HepG2 (cell line): ENCODE measurements at regions not wholly inside any gene's neighbourhood (a gene's known extent, or its start where the extent isn't known, plus 50 kb on each side); places are given as distances from the start of the nearest gene placed in this dataset.

ENCODE experiments used
- ATAC-seq: fragments of 200-7000 bp; cut with Tn5 transposase; 3 replicates; pipeline ENCODE4 v1.9.1; 2020; ENCODE audit warnings: mild to moderate bottlenecking, moderate library complexity
- BruUV-seq: library from RNA; stranded (reverse); fragments of 400-500 nt; replicated peaks from 2 replicates; lab custom pipeline; 2021; lab: Mats Ljungman, UMichigan
- CTCF ChIA-PET: fragments of 300-600 bp; formaldehyde crosslinking; extraction: SDS; loops from one replicate; lab custom pipeline; 2021; ENCODE audit warnings: low total read pairs, inconsistent platforms, low intra/inter-chr PET ratio; lab: Yijun Ruan, JAX
- POLR2A ChIA-PET: fragments of 350-600 bp; sonication (Branson Sonifier 250); formaldehyde crosslinking; loops from one replicate; lab custom pipeline; 2020; ENCODE audit warnings: antibody characterized with exemption, inconsistent platforms; lab: Yijun Ruan, JAX
- DNase-seq: peaks from one replicate; pipeline ENCODE4 v3.0.0-alpha.2; 2015; ENCODE audit warnings: low spot score
- FAIRE-seq: peaks from 3 replicates; lab custom pipeline; 2011; peaks lifted over from hg19 to GRCh38; lab: Jason Lieb, UNC
- H2AFZ ChIP-seq: one replicate; pipeline ENCODE4 v1.6.1; 2011; ENCODE audit warnings: low read length, inconsistent platforms
- H3K27ac ChIP-seq: fragments of 300-600 bp; 3 replicates; pipeline ENCODE4 v1.8.0; 2011; ENCODE audit warnings: mixed run types, mild to moderate bottlenecking, mixed read lengths, low read length, inconsistent platforms; ENCODE audit not compliant: insufficient read depth; ENCODE audit errors: extremely low read length
- H3K27me3 ChIP-seq, 2 experiments: fragments of 200-600 bp in 1 of 2; 2 replicates in 1 of 2; 3 replicates in 1 of 2; pipeline versions ENCODE4 v1.6.0 to v1.8.0; 2011; ENCODE audit warnings: low read length in 2 of 2, mild to moderate bottlenecking in 2 of 2, moderate library complexity in 2 of 2, inconsistent platforms in 1 of 2; ENCODE audit not compliant: insufficient read depth in 2 of 2, control insufficient read depth in 1 of 2
- H3K36me3 ChIP-seq, 2 experiments: fragments of 200-600 bp in 1 of 2; replicated peaks in 1 of 2; 2 replicates in 1 of 2; 3 replicates in 1 of 2; pipeline versions ENCODE4 v1.5.1 to v1.8.0; 2011; ENCODE audit warnings: low read length in 2 of 2, inconsistent platforms in 1 of 2; ENCODE audit not compliant: insufficient read depth in 2 of 2, control insufficient read depth in 1 of 2
- H3K4me1 ChIP-seq: 2 replicates; pipeline ENCODE4 v1.5.1; 2012; ENCODE audit warnings: low read length, inconsistent platforms; ENCODE audit not compliant: insufficient read depth
- H3K4me2 ChIP-seq: 2 replicates; pipeline ENCODE4 v1.6.0; 2011; ENCODE audit warnings: low read depth, low read length, inconsistent platforms
- H3K4me3 ChIP-seq, 3 experiments: fragments of 200-600 bp in 1 of 3; sonication (generic), shearing (Covaris generic) in 1 of 3; replicated peaks in 1 of 3; 2 replicates each; pipeline ENCODE4 v1.5.1; 2011 to 2016; ENCODE audit warnings: low read length in 3 of 3, inconsistent platforms in 2 of 3, low read depth in 2 of 3, mild to moderate bottlenecking in 2 of 3, control low read depth in 1 of 3, mixed read lengths in 1 of 3; ENCODE audit not compliant: insufficient read depth in 1 of 3
- H3K79me2 ChIP-seq: one replicate; pipeline ENCODE4 v1.6.1; 2011; ENCODE audit warnings: low read length, inconsistent platforms; ENCODE audit not compliant: insufficient read depth
- H3K9ac ChIP-seq: 2 replicates; pipeline ENCODE4 v1.6.0; 2011; ENCODE audit warnings: mild to moderate bottlenecking, low read depth, low read length, inconsistent platforms; ENCODE audit not compliant: insufficient read depth
- H3K9me3 ChIP-seq: 2 replicates; pipeline ENCODE4 v1.5.1; 2012; ENCODE audit warnings: mild to moderate bottlenecking, low read length
- H4K20me1 ChIP-seq: 2 replicates; pipeline ENCODE4 v1.6.0; 2011; ENCODE audit warnings: inconsistent platforms, mild to moderate bottlenecking, low read length, moderate library complexity; ENCODE audit not compliant: insufficient read depth
- FOXK1 ChIP-seq: sonication (generic); formaldehyde crosslinking; IDR thresholded peaks from 2 replicates; pipeline ENCODE4 v1.4.0; 2020; ENCODE audit warnings: low read depth, missing genetic modification reagents, borderline replicate concordance
- GFI1 ChIP-seq: sonication (generic); formaldehyde crosslinking; IDR thresholded peaks from 2 replicates; pipeline ENCODE4 v1.5.0; 2020; ENCODE audit warnings: missing genetic modification reagents, mild to moderate bottlenecking, borderline replicate concordance
- KLF16 ChIP-seq, 2 experiments: sonication (generic) in 1 of 2; formaldehyde crosslinking in 1 of 2; IDR thresholded peaks; 2 replicates each; pipeline versions ENCODE4 v1.6.1 to v1.8.0; 2016 to 2023; ENCODE audit warnings: missing genetic modification reagents in 2 of 2, missing compliant biosample characterization in 1 of 2
- RORA ChIP-seq: sonication (generic); formaldehyde crosslinking; IDR thresholded peaks from 2 replicates; pipeline ENCODE4 v1.5.0; 2020; ENCODE audit warnings: mild to moderate bottlenecking, missing genetic modification reagents, moderate library complexity
- SIX1 ChIP-seq: sonication (generic); formaldehyde crosslinking; IDR thresholded peaks from 2 replicates; pipeline ENCODE4 v1.4.0; 2020; ENCODE audit warnings: missing genetic modification reagents, borderline replicate concordance
- SMAD9 ChIP-seq: sonication (generic); formaldehyde crosslinking; IDR thresholded peaks from 2 replicates; pipeline ENCODE4 v1.5.1; 2020; ENCODE audit warnings: mild to moderate bottlenecking, missing genetic modification reagents
- STAG1 ChIP-seq: sonication (generic); formaldehyde crosslinking; IDR thresholded peaks from 2 replicates; pipeline ENCODE4 v1.4.0; 2020; ENCODE audit warnings: missing genetic modification reagents
- ZC3H4 ChIP-seq: sonication (generic); formaldehyde crosslinking; IDR thresholded peaks from 2 replicates; pipeline ENCODE4 v1.4.0; 2020; ENCODE audit warnings: missing genetic modification reagents, borderline replicate concordance
- ZNF558 ChIP-seq: sonication (generic); formaldehyde crosslinking; IDR thresholded peaks from 2 replicates; pipeline ENCODE4 v1.9.0; 2022; ENCODE audit warnings: mild to moderate bottlenecking, missing genetic modification reagents, borderline replicate concordance
- WGBS: methylation state at CpG from one replicate; pipeline ENCODE4 v1.1.6; 2017; ENCODE audit warnings: low lambda C conversion rate; 5-methylcytosine and 5-hydroxymethylcytosine counted together
- in situ Hi-C: cut with HindIII; loops from 2 replicates; pipeline ENCODE4 v1.10.0; 2017; ENCODE audit warnings: low pct_unique_long_range_greater_than_20kb; ENCODE audit not compliant: extremely low pct_ligation_motif_present
- intact Hi-C: fragments of 100-400 bp; cut with micrococcal nuclease; formaldehyde crosslinking; loops from one replicate; pipeline ENCODE4 v1.10.0; 2022; ENCODE audit not compliant: unreplicated experiment
- TF ChIP-seq, protein P1 (sequence below): sonication (generic); formaldehyde crosslinking; IDR thresholded peaks from 2 replicates; pipeline ENCODE4 v1.5.1; 2020; ENCODE audit warnings: mild to moderate bottlenecking, missing genetic modification reagents, borderline replicate concordance
- TF ChIP-seq, protein P2 (sequence below): IDR thresholded peaks from 2 replicates; pipeline ENCODE4 v1.6.1; 2012; ENCODE audit warnings: inconsistent platforms
- TF ChIP-seq, protein P3 (sequence below): sonication (generic); formaldehyde crosslinking; IDR thresholded peaks from 2 replicates; pipeline ENCODE4 v1.4.0; 2020; ENCODE audit warnings: mild to moderate bottlenecking, missing genetic modification reagents, borderline replicate concordance
- TF ChIP-seq, protein P4 (sequence below): sonication (generic); formaldehyde crosslinking; IDR thresholded peaks from 2 replicates; pipeline ENCODE4 v1.4.0; 2020; ENCODE audit warnings: mild to moderate bottlenecking, missing genetic modification reagents

DNA sequence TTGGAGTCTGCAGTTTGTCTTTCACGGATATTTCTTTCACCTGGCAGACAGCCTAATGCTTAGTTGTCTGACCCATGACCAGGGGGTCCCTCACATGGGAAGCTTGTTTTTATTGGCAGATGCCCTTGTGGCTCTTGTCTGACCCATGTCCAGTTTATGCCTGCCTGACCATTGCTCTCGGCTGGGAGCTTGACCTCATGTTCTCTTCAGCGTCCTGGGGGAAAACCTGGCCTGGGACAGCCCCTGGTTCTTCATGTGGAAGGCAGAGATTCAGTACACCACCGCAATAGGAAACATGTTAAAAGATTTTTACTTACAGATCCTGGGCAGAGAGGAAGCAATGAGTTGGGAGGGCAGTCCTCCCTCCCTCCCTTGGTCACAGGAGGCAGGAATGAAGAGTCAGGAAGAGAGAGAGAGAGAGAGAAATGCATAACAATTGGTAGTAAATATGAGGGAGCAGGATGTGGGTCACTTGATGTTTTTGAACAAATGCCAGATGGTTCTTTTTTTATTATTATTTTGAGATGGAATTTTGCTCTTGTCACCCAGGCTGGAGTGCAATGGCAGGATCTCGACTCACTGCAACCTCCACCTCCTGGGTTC, 302.7 kb upstream of the MYOCD start:
- intact Hi-C loops, result no loop called here
- FAIRE-seq (no peak), DNase-seq (no peak), ATAC-seq (no peak)
- H3K9ac ChIP-seq, result no peak overlapping the region
- no peak overlapping the region for H2AFZ ChIP-seq
- H3K4me3 ChIP-seq, result no peak overlapping the region
- TF ChIP-seq, protein P1, sequence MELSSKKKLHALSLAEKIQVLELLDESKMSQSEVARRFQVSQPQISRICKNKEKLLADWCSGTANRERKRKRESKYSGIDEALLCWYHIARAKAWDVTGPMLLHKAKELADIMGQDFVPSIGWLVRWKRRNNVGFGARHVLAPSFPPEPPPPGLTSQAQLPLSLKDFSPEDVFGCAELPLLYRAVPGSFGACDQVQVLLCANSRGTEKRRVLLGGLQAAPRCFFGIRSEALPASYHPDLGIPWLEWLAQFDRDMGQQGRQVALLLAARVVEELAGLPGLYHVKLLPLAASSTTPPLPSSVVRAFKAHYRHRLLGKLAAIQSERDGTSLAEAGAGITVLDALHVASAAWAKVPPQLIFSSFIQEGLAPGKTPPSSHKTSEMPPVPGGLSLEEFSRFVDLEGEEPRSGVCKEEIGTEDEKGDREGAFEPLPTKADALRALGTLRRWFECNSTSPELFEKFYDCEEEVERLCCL (CRISPR knock-in tag), result no peak
- TF ChIP-seq, protein P2, sequence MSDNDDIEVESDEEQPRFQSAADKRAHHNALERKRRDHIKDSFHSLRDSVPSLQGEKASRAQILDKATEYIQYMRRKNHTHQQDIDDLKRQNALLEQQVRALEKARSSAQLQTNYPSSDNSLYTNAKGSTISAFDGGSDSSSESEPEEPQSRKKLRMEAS, result no peak
- TF ChIP-seq KLF16 (CRISPR knock-in tag; IDR thresholded peaks at IDR 0.05), result no peak
- TF ChIP-seq, protein P3, sequence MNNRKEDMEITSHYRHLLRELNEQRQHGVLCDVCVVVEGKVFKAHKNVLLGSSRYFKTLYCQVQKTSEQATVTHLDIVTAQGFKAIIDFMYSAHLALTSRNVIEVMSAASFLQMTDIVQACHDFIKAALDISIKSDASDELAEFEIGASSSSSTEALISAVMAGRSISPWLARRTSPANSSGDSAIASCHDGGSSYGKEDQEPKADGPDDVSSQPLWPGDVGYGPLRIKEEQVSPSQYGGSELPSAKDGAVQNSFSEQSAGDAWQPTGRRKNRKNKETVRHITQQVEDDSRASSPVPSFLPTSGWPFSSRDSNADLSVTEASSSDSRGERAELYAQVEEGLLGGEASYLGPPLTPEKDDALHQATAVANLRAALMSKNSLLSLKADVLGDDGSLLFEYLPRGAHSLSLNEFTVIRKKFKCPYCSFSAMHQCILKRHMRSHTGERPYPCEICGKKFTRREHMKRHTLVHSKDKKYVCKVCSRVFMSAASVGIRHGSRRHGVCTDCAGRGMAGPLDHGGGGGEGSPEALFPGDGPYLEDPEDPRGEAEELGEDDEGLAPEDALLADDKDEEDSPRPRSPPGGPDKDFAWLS (CRISPR knock-in tag), result no peak
- TF ChIP-seq, protein P4, sequence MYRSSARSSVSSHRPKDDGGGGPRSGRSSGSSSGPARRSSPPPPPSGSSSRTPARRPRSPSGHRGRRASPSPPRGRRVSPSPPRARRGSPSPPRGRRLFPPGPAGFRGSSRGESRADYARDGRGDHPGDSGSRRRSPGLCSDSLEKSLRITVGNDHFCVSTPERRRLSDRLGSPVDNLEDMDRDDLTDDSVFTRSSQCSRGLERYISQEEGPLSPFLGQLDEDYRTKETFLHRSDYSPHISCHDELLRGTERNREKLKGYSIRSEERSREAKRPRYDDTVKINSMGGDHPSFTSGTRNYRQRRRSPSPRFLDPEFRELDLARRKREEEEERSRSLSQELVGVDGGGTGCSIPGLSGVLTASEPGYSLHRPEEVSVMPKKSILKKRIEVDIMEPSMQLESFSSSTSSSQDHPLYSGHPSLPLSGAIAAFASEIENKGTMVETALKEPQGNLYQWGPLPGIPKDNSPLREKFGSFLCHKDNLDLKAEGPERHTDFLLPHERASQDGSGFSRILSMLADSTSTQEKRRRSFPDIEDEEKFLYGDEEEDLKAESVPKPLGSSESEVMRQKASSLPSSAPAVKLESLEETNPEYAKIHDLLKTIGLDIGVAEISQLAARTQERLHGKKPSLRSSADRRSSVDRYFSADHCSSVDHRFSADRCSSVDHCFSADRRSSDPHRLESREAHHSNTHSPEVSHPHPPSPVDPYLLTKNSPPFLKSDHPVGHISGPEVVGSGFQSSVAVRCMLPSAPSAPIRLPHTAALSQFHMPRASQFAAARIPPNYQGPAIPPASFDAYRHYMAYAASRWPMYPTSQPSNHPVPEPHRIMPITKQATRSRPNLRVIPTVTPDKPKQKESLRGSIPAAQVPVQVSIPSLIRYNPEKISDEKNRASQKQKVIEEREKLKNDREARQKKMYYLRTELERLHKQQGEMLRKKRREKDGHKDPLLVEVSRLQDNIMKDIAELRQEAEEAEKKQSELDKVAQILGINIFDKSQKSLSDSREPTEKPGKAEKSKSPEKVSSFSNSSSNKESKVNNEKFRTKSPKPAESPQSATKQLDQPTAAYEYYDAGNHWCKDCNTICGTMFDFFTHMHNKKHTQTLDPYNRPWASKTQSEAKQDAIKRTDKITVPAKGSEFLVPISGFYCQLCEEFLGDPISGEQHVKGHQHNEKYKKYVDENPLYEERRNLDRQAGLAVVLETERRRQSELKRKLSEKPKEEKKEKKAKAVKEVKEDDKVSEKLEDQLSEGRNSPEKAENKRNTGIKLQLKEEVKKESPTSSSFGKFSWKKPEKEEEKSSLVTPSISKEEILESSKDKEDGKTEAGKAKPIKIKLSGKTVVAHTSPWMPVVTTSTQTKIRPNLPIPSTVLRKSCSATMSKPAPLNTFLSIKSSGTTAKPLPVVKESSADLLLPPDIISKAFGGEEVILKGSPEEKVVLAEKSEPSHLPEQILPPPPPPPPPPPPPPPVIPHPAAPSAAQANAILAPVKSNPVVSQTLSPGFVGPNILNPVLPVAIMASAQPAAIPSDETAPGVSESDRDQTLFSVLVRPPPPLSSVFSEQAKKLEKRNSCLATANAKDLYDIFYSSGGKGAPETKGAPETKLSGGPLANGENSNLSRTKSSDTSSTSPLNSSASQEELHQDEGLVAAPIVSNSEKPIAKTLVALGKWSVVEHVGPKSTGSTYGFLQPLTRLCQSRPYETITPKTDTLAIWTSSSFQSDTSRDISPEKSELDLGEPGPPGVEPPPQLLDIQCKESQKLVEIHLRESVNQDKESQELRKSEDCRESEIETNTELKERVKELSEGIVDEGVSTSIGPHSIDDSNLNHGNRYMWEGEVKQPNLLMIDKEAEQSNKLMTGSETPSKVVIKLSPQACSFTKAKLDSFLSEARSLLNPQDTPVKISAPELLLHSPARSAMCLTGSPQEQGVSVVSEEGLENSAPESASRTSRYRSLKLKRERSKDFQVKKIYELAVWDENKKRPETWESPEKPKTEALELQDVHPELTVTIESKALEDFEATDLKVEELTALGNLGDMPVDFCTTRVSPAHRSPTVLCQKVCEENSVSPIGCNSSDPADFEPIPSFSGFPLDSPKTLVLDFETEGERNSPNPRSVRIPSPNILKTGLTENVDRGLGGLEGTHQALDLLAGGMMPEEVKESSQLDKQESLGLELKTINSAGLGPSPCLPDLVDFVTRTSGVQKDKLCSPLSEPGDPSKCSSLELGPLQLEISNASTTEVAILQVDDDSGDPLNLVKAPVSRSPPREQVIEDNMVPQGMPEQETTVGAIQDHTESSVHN (CRISPR knock-in tag), result no peak
- TF ChIP-seq ZNF558 (CRISPR knock-in tag), result no peak
- no peak for TF ChIP-seq SIX1 (CRISPR knock-in tag)
- no peak for TF ChIP-seq ZC3H4 (CRISPR knock-in tag)
- TF ChIP-seq SMAD9 (CRISPR knock-in tag), result no peak
- no peak for TF ChIP-seq FOXK1
- TF ChIP-seq STAG1, result no peak
- TF ChIP-seq RORA, result no peak
- no peak for TF ChIP-seq GFI1 (CRISPR knock-in tag)
- H3K4me2 ChIP-seq, result no peak overlapping the region
- no peak overlapping the region for H3K27ac ChIP-seq
- H3K27me3 ChIP-seq, result 0 out of 5 replicates have a peak, but pooled peaks cover 0 to 3% of the 10 kb centered on the region in 2 experiments
- WGBS, result 0% methylated on average over 5 of the region's 5 CpGs
- H3K79me2 ChIP-seq, result no peaks in the 10 kb centered on the region
- in situ Hi-C loops, result no loop called here
- no peaks in the 10 kb centered on the region for H4K20me1 ChIP-seq
- ChIA-PET POLR2A (no interaction called here), CTCF (no interaction called here)
- no peaks in the 10 kb centered on the region for H3K36me3 ChIP-seq
- H3K4me1 ChIP-seq, result no peaks in the 10 kb centered on the region
- BruUV-seq, result no TSS peak
- H3K9me3 ChIP-seq, result peaks cover 10% of the 10 kb centered on the region; the same call in 1 of the 2 replicates
